Inflammatory macrophage treated with lipopolysaccharide for 1 hour (primary cell): ENCODE measurements at regions not wholly inside any gene's neighbourhood (a gene's known extent, or its start where the extent isn't known, plus 50 kb on each side); places are given as distances from the start of the nearest gene placed in this dataset.

Experiments
- DNase-seq, 2 donors: peaks; one replicate each; pipeline ENCODE4 v3.0.0-alpha.2; 2020 to 2022

DNA sequence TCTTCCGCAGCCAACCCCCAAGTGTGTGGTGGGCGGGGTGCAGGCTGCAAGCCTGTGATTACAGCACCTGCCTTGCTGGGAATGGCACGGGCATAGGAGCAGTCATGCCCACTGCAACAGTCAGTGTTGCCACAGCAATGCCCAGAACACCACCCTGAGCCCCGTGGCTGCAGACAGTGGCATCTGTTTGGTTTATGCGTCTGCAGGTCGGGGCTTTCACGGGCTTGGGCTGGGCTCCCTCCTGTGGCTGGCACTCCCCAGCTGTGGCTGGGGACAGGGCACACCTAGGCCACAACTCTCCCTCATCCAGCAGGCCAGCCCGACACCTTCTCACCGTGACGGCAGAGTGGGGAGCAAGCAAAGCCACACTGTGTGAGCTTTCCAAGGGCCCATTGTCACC, 115.3 kb upstream of the C1QTNF9B start:
- no peak for DNase-seq

DNA sequence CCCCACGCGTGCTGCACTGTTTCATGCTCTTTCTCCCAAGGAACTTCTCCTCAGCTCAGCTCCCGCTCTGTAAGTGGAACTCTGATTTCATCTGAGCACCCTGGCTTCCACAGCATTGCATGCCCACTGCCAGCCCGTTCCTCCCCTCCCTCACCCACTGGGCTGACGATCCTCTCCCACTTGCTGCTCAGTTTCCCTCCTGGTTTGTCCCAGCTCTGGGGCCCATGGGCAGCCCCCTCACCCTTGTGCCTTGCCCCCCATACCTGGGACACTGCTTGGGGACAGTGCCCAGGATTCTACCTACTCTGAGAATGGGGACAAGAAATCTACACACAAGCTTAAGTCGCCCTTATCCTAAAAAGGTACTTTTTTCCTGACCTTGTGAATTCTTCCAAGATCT, 115.9 kb upstream of the C1QTNF9B start:
- no peak for DNase-seq

DNA sequence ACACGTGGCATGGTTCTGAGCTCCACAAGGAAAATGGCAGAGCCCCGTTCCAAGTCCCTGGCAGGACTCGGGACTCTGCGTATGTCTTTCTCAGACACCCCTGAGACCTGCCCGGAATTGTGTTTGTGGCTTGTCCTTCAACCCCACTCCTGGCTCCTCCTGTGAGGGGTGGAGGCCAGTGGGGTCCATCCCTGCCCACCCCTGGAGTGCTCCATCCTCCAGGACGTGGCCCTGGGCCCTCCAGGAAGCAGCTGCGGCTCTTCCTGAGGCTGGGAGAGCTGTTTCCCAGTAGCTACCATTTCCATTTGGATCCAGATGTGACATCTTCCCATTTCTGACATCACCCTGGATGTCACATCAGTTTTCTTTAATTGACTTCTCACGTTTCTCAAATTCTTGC, 118.7 kb upstream of the C1QTNF9B start:
- DNase-seq, result no peak

DNA sequence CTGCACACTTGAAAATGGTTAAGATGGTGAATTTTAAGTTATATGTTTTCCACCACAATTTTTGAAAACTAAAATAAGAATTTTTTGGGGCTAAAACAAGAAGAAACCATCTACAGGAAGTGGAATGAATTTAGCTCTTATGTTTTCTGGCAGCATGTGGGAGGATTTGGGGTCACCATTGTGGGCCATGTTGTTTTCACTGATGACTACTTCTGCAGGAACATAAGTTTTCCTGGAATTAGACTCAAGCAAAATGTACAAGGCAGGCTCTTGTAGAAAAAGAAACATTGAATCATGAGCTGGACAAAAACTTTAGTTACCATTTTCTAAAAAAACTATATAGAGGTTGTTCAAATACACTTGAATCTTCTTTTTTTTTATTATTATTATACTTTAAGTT, 125.3 kb upstream of the C1QTNF9B start:
- DNase-seq, result no peak

- no peak for DNase-seq
Measured at GRCh38 chr13:24023073-24023472, 125.8 kb upstream of the C1QTNF9B start.

DNA sequence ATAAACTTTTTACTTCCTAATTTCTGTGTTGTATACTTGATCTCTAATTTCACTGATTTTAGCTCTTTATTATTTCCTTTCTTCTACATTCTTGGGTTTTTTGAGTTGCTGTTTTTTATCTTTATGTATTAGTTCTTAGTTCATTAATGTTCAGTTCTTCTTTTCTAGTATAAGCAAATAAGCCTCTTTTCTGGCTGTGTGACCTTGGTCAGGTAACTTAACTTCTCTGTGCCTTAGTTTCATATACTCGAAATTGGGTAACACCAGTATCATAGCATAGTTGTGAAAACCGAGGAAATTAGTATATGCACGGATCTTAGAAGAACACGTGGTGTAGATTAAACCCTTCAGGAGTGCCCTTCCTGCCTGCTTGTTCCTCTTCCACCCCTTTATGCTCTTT, 130.2 kb upstream of the C1QTNF9B start:
- DNase-seq, result no peak

DNA sequence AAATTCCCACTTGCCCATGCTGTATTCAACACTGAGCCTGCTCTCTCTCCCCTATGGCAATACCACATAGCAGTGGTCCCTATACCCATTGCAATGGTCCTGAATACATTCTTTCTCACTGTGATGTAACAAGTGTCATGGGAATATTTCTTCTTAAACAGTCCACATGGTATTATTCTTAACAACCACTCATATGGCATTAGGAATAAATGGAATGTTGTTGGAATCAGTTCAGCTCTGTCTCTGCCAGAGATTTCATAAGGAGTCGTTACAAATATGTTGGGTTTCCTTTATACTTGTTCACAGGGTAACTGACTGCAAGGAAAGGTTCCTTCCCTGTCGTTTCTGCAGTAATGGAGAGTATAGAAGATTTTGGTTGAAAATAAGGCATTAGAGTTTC, 128.3 kb upstream of the SPATA13 start:
- DNase-seq, result no peak

- no peak for DNase-seq
Measured at GRCh38 chr13:24032674-24033073, 127.8 kb upstream of the SPATA13 start.

DNA sequence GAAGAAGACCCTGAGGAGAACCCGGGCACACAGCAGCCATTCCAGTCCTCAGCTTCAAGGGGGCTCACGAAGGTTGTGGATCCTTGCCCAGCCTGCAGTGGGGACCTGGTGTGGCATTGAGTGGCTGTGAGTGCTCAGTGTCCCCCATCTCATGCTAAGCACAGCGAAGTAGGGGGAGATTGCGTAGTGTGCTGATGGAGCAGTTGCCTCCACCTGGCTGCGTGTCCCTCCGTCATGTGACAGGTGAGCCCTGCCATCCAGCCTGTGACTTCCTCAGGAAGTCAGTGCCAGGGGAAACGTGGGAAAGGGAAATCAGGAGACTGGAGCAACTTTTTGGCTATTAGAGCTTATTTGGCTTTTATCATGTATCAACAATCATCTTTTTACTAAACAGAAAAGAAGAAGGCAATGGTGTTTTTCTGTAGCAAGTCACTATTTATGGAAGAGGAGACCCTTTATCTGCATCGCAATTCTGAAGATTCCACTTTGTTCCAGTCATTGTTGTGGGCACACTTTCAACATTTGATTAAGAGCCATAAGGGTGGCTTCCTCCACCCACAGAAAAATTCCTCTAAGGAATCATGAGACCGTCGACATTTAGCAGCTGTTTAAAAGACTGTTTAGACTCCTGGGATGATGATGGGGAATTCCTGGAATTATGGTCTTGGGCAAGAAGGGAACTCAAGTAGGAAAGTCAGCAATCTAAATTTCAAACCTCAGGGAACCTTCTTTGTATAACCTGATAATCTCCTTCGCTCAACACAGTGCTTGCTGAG, 126.8 kb upstream of the SPATA13 start:
- no peak for DNase-seq

GRCh38 chr13:24035411-24035810, 125.1 kb upstream of the SPATA13 start:
- DNase-seq, result no peak

DNA sequence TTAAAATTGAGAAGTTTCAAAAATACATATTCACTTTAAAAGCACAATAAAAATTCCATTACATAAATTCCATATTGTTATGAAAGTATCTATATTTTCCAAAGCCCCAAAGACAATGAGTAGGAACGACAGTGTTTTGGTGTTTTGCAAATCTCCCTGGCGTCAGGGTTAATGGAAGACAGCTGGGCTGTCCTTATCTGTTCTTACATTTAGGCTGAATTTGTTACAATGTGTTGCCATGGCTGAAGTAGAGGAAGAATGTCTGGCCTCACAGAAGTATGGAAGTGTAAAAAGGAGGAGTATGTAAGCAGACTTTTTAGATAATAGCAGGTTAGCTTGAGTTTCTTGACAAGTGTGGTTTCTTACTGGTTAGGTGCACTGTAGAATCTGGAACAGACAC, 124.4 kb upstream of the SPATA13 start:
- no peak for DNase-seq

DNA sequence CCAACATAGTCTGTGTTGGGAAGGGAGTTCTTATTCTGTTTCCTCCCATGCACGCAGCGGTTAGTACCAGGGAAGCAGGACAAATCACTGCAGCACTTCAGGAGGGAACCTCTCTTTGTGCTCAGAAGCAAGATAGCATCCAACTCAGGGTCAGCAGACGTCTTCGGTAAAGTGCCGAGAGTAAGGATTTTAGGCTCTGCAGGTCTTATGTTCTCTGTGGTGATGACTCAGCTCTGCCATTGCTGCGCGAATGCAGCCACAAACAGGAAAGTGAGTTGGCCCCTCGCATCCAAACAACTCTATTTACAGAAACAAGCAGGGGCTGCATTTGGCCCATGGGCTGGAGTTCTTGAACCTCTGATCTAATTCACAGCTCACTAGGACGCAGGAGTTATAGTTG, 122.1 kb upstream of the SPATA13 start:
- DNase-seq, result no peak

DNA sequence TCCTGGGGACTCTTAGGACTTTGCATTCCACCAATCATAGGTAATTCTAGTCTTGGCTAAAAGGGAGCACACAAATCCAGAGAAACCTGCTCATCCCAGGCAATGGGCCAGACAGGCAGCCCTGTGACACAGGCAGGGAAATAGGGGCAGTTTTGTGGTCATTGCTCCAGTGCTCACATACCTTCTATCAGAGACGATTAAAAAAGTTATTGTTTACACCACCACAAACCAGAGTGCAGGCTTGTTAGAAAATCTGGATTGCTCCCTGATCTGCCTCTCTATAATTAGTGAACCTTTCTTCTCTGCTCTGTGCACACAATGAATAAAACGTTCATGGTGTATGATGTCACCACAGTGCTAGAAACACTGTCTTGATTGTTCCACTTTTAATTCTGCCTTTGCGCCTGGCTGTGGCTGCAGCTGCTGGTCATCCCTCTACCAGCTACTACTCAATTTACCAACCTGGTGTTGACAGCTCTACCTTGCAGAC, 121.6 kb upstream of the SPATA13 start:
- no peak for DNase-seq

- DNase-seq, result no peak
Measured at GRCh38 chr13:24039621-24040475, 120.7 kb upstream of the SPATA13 start.

- DNase-seq, result no peak
Measured at GRCh38 chr13:24040835-24041234, 119.7 kb upstream of the SPATA13 start.

- no peak for DNase-seq
Measured at GRCh38 chr13:24041651-24042225, 118.8 kb upstream of the SPATA13 start.

DNA sequence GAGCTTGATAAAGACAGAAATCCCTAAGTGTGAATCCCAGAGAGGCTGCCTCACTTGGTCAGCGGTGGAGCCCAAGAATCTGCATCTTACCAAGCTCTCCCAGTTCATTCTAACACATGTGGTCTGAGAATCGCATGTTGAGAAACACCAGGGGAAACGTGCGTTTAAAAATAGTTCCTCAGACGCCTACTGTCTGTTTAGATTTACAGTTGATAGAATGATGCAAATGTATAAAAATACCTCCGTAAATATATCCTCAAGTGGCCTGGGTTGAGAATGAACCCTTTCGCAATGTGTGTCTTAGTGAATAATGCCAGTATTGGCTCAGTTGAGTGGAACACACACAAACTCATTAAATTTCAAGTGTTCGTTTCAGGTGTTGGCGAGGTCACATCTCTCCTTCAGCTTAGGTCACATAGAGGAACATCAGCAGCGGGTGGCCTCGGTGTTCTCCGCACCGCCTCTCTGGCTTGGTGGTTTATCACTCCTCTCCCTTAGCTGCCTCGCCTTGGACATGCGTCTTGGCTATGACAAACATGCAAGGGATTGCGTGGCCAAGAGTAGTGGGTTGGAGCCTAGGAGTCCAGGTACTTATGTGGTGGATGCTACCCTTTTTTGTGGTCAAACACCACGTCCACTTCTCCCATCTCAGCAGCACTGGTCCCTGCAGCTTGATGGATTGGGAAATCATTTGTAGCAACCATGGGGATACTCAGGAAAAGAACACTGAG, 117.6 kb upstream of the SPATA13 start:
- DNase-seq, result no peak

DNA sequence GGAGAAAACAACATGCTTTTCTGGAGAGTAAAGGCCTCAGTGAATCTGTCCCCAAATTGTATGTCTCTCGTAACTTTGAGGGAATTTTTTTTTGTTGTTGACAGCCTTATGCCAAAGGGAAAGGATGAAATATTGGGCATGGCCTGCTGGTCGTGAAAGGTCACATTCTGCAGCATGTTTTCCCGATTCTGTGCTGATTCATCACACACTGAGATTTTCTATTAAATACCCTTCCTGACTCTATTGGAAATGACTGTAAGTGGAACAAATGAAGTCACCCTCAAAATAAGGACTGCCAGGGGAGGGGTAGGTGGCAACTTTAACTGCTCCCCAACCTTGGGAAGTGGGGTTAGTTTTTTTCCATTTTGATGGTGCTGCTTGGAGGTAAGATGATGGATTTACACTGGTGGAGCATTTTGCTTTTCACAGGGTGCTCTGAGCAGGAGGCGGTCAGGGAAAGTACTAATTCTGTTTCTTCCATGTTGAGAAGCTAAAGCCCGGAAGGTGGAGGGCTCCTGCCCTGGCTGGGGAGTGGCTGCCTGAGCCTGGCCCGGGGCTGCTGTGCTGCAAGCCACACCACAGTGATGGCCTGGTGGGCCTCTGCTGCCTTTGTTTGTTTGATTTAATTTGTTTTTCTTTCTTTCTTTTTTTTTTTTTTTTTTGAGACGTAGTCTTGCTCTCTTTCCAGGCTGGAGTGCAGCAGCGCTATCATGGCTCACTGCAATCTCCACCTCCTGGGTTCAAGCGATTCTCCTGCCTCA, 116.8 kb upstream of the SPATA13 start:
- DNase-seq, result no peak

DNA sequence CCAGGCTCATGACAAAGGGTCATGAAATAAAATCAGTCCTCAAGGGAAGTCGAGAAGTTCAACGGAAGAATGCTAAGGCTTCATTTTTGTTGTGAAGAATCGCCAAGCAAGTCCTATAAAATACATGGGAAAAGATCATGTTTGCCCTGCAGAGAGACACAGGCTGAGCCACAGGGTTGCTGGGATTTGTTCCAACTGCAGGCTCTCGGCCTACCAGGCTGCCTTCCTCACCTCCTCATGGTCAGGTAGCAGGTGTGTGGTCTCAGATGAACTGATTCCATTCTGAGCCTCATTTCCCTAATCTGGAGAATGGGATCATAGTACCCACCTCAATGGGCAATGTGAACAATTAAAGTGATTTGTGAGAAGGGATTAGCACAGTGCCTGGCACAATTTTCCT, 114.9 kb upstream of the SPATA13 start:
- DNase-seq, result no peak

DNA sequence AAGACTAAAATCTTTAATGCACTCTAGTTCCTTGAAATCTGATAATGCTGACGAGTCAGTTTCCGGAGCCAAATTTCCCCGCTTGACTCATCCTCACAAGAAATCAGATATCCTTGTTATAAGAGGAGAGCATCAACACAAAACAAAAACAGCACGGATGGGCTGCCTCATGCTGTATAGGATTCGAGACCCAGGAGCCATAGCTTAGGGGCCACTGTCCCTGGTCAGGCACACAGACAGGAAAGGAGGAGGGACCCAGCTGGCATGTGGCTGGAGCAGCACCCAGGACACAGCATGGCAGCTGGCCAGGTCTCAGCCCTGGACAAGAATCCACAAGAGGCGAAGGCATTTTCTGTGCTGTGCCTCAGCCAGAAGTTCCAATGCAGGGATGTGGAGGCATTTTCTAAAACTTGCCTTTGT, 110.2 kb upstream of the SPATA13 start:
- DNase-seq, result no peak

- no peak for DNase-seq
Measured at GRCh38 chr13:24050796-24051715, 109.5 kb upstream of the SPATA13 start.
